Mucosa of gallbladder (tissue), 1 donor: ENCODE measurements at regions not wholly inside any gene's neighbourhood (a gene's known extent, or its start where the extent isn't known, plus 50 kb on each side); places are given as distances from the start of the nearest gene placed in this dataset.

Experiments
- DNase-seq: peaks from one replicate; pipeline ENCODE4 v3.0.0-alpha.2; 2020; ENCODE audit warnings: low spot score
- donor health status: DM: no; HTN: no; CAD: no.

GRCh38 chr2:200211643-200212042, 94.8 kb upstream of the SPATS2L start:
- no peak for DNase-seq

- no peak for DNase-seq
Observed at GRCh38 chr2:200212862-200213425, 93.5 kb upstream of the SPATS2L start.

- DNase-seq: no peak
Observed at GRCh38 chr2:200216310-200216709, 90.2 kb upstream of the SPATS2L start.

GRCh38 chr2:200217320-200217719, 89.2 kb upstream of the SPATS2L start:
- DNase-seq: no peak

- no peak for DNase-seq
Observed at GRCh38 chr2:200218645-200219044, 87.8 kb upstream of the SPATS2L start.

- DNase-seq: no peak
Observed at GRCh38 chr2:200219309-200220113, 87.0 kb upstream of the SPATS2L start.

- no peak for DNase-seq
Observed at GRCh38 chr2:200220251-200220650, 86.2 kb upstream of the SPATS2L start.

GRCh38 chr2:200221055-200221955, 85.2 kb upstream of the SPATS2L start:
- DNase-seq: peak; percentile 31

GRCh38 chr2:200222791-200223190, 83.7 kb upstream of the SPATS2L start:
- DNase-seq: no peak

- no peak for DNase-seq
Observed at GRCh38 chr2:200223205-200223784, 83.2 kb upstream of the SPATS2L start.

- DNase-seq: peak; percentile 22
Observed at GRCh38 chr2:200225951-200226350, 80.5 kb upstream of the SPATS2L start.

GRCh38 chr2:200226451-200227426, 79.8 kb upstream of the SPATS2L start:
- DNase-seq: no peak

- no peak for DNase-seq
Observed at GRCh38 chr2:200230716-200231115, 75.8 kb upstream of the SPATS2L start.

- no peak for DNase-seq
Observed at GRCh38 chr2:200235533-200235932, 71.0 kb upstream of the SPATS2L start.

- DNase-seq: no peak
Observed at GRCh38 chr2:200239216-200239615, 67.3 kb upstream of the SPATS2L start.

GRCh38 chr2:200242570-200242969, 63.9 kb upstream of the SPATS2L start:
- DNase-seq: no peak

GRCh38 chr2:200243441-200243840, 63.1 kb upstream of the SPATS2L start:
- no peak for DNase-seq

- no peak for DNase-seq
Observed at GRCh38 chr2:200244111-200244510, 62.4 kb upstream of the SPATS2L start.

GRCh38 chr2:200247494-200247893, 59.0 kb upstream of the SPATS2L start:
- no peak for DNase-seq

GRCh38 chr2:200252265-200253067, 54.0 kb upstream of the SPATS2L start:
- peak; percentile 24 for DNase-seq
